Smooth muscle cell (in vitro differentiated cells): ENCODE measurements at regions not wholly inside any gene's neighbourhood (a gene's known extent, or its start where the extent isn't known, plus 50 kb on each side); places are given as distances from the start of the nearest gene placed in this dataset.

Source experiments
- DNase-seq: peaks from one replicate; lab custom pipeline; 2025; ENCODE audit not compliant: unreplicated experiment; lab: John Stamatoyannopoulos, UW
- H2AFZ ChIP-seq: fragments of 200-600 bp; sonication (generic); 2 replicates; pipeline ENCODE4 v1.6.0; 2016; ENCODE audit warnings: antibody characterized with exemption, low read depth, mild to moderate bottlenecking
- H3F3A ChIP-seq: fragments of 200-600 bp; sonication (generic); 2 replicates; pipeline ENCODE4 v1.6.0; 2017; ENCODE audit warnings: antibody characterized with exemption, low read depth
- H3K27ac ChIP-seq: fragments of 200-600 bp; sonication (generic); 2 replicates; pipeline ENCODE4 v1.5.1; 2016; ENCODE audit warnings: low read depth, mild to moderate bottlenecking
- H3K27me3 ChIP-seq: fragments of 200-600 bp; sonication (generic); 2 replicates; pipeline ENCODE4 v1.6.1; 2016; ENCODE audit warnings: low read depth, mild to moderate bottlenecking
- H3K36me3 ChIP-seq: fragments of 200-600 bp; sonication (generic); 2 replicates; pipeline ENCODE4 v1.5.1; 2016; ENCODE audit warnings: low read depth
- H3K4me1 ChIP-seq: fragments of 200-600 bp; sonication (generic); 2 replicates; pipeline ENCODE4 v1.5.1; 2016; ENCODE audit warnings: low read depth
- H3K4me2 ChIP-seq: fragments of 200-600 bp; sonication (generic); 2 replicates; pipeline ENCODE4 v1.6.0; 2016; ENCODE audit warnings: mild to moderate bottlenecking
- H3K4me3 ChIP-seq: fragments of 200-600 bp; sonication (generic); 2 replicates; pipeline ENCODE4 v1.5.1; 2016; ENCODE audit warnings: mild to moderate bottlenecking
- H3K79me2 ChIP-seq: fragments of 200-600 bp; sonication (generic); 2 replicates; pipeline ENCODE4 v1.6.0; 2016; ENCODE audit warnings: low read depth, mild to moderate bottlenecking
- H3K9ac ChIP-seq: fragments of 200-600 bp; sonication (generic); 2 replicates; pipeline ENCODE4 v1.6.0; 2016; ENCODE audit warnings: low read depth
- H3K9me3 ChIP-seq: fragments of 200-600 bp; sonication (generic); replicated peaks from 2 replicates; pipeline ENCODE4 v1.5.1; 2016; ENCODE audit warnings: low read depth
- H4K20me1 ChIP-seq: fragments of 200-600 bp; sonication (generic); 2 replicates; pipeline ENCODE4 v1.6.0; 2016; ENCODE audit warnings: low read depth
- CTCF ChIP-seq: fragments of 200-600 bp; sonication (generic); IDR thresholded peaks from 2 replicates; pipeline ENCODE4 v1.5.1; 2017; ENCODE audit warnings: borderline replicate concordance, mild to moderate bottlenecking, antibody characterized with exemption; ENCODE audit not compliant: insufficient read depth, poor library complexity, severe bottlenecking
- WGBS: methylation state at CpG from one replicate; pipeline ENCODE4 v1.1.7; 2016; ENCODE audit warnings: low lambda C conversion rate; 5-methylcytosine and 5-hydroxymethylcytosine counted together

GRCh38 chrX:109793191-109793590 is 60.1 kb upstream of the ACSL4 start:
- Histone ChIP-seq H3K9me3 (no peaks in the 10 kb centered on the region), H3K4me3 (no peak overlapping the region), H2AFZ (no peak overlapping the region), H4K20me1 (no peaks in the 10 kb centered on the region), H3K4me1 (no peaks in the 10 kb centered on the region), H3K27ac (no peak overlapping the region), H3K4me2 (no peak overlapping the region), H3F3A (no peaks in the 10 kb centered on the region), H3K9ac (no peak overlapping the region), H3K27me3 (no peaks in the 10 kb centered on the region), H3K36me3 (no peaks in the 10 kb centered on the region), H3K79me2 (no peaks in the 10 kb centered on the region)
- DNase-seq: no peak
- TF ChIP-seq CTCF: no peak
- 57% methylated on average over 2 of the region's 2 CpGs for whole genome bisulfite sequencing

DNA sequence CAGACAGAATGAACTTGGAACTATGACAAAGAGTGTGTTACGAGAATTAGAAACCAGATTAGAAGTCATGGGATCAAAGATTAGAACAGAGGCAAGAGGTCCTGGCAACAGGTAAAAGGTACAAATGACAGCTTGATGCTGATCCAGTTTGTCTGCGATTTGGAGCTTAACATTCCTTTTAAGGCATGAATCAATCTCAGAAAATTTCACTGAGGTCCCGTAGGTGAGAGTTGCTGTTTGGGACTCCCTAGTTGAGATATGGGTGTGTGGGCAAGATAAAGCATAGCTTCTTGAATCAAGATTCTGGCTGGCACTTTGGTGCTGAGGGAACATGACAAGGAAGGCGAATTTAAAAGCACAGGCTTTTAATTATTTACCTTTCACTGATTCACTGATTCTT is 62.6 kb upstream of the ACSL4 start:
- Histone ChIP-seq H3K9me3 (no peaks in the 10 kb centered on the region), H3K79me2 (no peaks in the 10 kb centered on the region), H3K4me2 (no peak overlapping the region), H3K4me3 (no peak overlapping the region), H3K9ac (no peak overlapping the region), H4K20me1 (no peaks in the 10 kb centered on the region), H3K36me3 (no peaks in the 10 kb centered on the region), H3K27me3 (no peaks in the 10 kb centered on the region), H3K4me1 (no peaks in the 10 kb centered on the region), H3F3A (no peaks in the 10 kb centered on the region), H2AFZ (no peak overlapping the region), H3K27ac (no peak overlapping the region)
- TF ChIP-seq CTCF: no peak
- WGBS: 74% methylated on average over 4 of the region's 4 CpGs
- DNase-seq: no peak

DNA sequence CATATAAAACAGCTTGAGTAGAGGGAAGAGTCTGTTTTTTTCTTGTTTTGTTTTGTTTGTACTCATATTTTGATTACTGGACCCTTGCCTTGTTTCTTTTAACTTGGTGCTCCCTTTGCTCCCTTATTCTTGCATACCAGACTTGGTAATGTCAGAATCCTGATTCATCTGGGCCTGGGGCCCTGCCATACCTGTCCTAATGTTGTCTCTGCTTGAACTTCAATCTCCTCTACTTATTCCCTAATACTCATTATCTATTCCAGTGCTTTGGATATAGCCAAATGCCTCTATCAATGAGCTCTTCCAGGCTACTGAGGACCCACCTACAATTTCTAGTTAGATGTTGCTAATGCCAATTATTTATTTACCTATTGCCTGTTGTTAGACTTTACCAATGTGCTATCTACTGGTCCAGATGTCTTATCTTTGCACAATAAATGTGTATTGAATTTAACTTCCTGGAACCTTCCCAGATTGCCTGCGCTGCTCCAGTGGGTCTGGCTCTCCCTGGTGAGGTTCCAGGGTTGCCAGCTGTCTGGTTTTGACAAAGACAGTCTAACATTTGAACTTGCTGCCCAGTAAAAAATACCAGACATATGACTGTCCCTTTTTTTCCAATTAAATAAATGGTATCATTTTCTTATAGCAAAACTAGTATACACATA is 64.4 kb upstream of the ACSL4 start:
- no peaks in the 10 kb centered on the region for H3K79me2 ChIP-seq
- H3K27me3 ChIP-seq: no peaks in the 10 kb centered on the region
- H3K4me1 ChIP-seq: no peaks in the 10 kb centered on the region
- H4K20me1 ChIP-seq: no peaks in the 10 kb centered on the region
- H3K9ac ChIP-seq: no peak overlapping the region
- no peaks in the 10 kb centered on the region for H3K36me3 ChIP-seq
- DNase-seq: no peak
- no peak overlapping the region for H3K4me2 ChIP-seq
- H3K27ac ChIP-seq: no peak overlapping the region
- 58% methylated on average over 1 of the region's 1 CpG for WGBS
- no peaks in the 10 kb centered on the region for H3F3A ChIP-seq
- H3K9me3 ChIP-seq: no peaks in the 10 kb centered on the region
- TF ChIP-seq CTCF: no peak
- H3K4me3 ChIP-seq: no peak overlapping the region
- H2AFZ ChIP-seq: no peak overlapping the region

DNA sequence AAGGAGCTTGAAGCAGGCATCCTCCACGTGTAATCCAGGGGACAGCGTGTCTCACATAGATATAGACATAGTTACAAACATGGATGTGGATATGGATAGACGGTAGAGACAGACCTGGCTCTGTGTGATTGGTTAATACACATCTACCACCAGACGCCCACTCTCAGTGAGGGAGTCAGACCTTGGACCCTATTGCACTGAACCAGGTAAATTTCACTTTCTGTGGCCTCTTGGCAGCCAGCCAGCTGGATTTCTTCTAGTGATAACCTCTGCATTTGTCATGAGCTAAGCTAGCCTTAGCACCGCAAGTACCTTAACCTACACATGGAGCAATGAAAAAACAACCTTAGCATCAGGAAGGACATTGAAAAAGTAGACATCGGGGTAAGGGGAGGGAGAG is 79.2 kb upstream of the ACSL4 start:
- Histone ChIP-seq H3K4me3 (no peak overlapping the region), H3K4me1 (no peaks in the 10 kb centered on the region), H3K27ac (no peak overlapping the region), H3K36me3 (no peaks in the 10 kb centered on the region), H2AFZ (no peak overlapping the region), H3F3A (no peaks in the 10 kb centered on the region), H3K9ac (no peak overlapping the region), H3K27me3 (no peaks in the 10 kb centered on the region), H3K79me2 (no peaks in the 10 kb centered on the region), H3K9me3 (no peaks in the 10 kb centered on the region), H3K4me2 (no peak overlapping the region), H4K20me1 (no peaks in the 10 kb centered on the region)
- DNase-seq: no peak
- TF ChIP-seq CTCF: no peak
- WGBS: 76% methylated on average over 6 of the region's 6 CpGs
